ENCODE measurements at regions not wholly inside any gene's neighbourhood (a gene's known extent, or its start where the extent isn't known, plus 50 kb on each side); places are given as distances from the start of the nearest gene placed in this dataset.

- Histone ChIP-seq H3K4me2 (ENCODE audit: insufficient read depth, low read length) (no peak overlapping the region), H3K27me3 (ENCODE audit: control insufficient read depth in 2 of 2, insufficient read depth in 2 of 2, low read length in 2 of 2) (no peaks in the 10 kb centered on the region), H3K4me1 (ENCODE audit: control insufficient read depth, extremely low read depth, insufficient read depth, low read length) (no peaks in the 10 kb centered on the region), H3K79me2 (ENCODE audit: control insufficient read depth, insufficient read depth, low read length) (no peaks in the 10 kb centered on the region), H2AFZ (ENCODE audit: low read depth, low read length) (no peak overlapping the region), H3K9me1 (replicated peaks; ENCODE audit: control insufficient read depth, extremely low read depth, insufficient read depth, low read length) (no peaks in the 10 kb centered on the region), H3K27ac (ENCODE audit: insufficient read depth, low read depth, low read length) (no peak overlapping the region), H4K20me1 (replicated peaks; ENCODE audit: control insufficient read depth, extremely low read depth, insufficient read depth, low read length) (no peaks in the 10 kb centered on the region), H3K9me3 (replicated peaks; ENCODE audit: control insufficient read depth, insufficient read depth, low read length) (no peaks in the 10 kb centered on the region), H3K9ac (replicated peaks; ENCODE audit: extremely low read depth, insufficient read depth, low read length) (no peak overlapping the region), H3K36me3 (ENCODE audit: control insufficient read depth in 2 of 2, extremely low read depth in 1 of 2, insufficient read depth in 2 of 2, low read length in 2 of 2) (no peaks in the 10 kb centered on the region), H3K4me3 (replicated peaks in 1 of 3; ENCODE audit: insufficient read depth in 1 of 3, low read depth in 1 of 3, low read length in 3 of 3) (no peak overlapping the region)
- BruUV-seq (replicated peaks), result no TSS peak
- no peak for FAIRE-seq
- intact Hi-C loops (cut with micrococcal nuclease), result no loop called here
- no peak for DNase-seq (ENCODE audit: low read depth, low spot score)
- ChIA-PET POLR2A (no interaction called here), CTCF (no interaction called here)
- TF ChIP-seq EZH2 (IDR thresholded peaks at IDR 0.05; ENCODE audit: borderline replicate concordance, low read depth, low read length, severe bottlenecking), result no peak
- no peak for TF ChIP-seq POLR2A (IDR thresholded peaks at IDR 0.05; ENCODE audit: low read depth, low read length)
- no peak for TF ChIP-seq CTCF (IDR thresholded peaks at IDR 0.05; ENCODE audit: extremely low read depth in 1 of 2, insufficient read depth in 1 of 2, low read depth in 1 of 2, low read length in 2 of 2)
- no peak for TF ChIP-seq MYC (IDR thresholded peaks at IDR 0.05; ENCODE audit: low read depth, low read length)
- TF ChIP-seq JUN (IDR thresholded peaks at IDR 0.05; ENCODE audit: borderline replicate concordance, insufficient read depth, insufficient read length, low read depth), result no peak
- no peak for TF ChIP-seq FOS (IDR thresholded peaks at IDR 0.05; ENCODE audit: borderline replicate concordance, insufficient read depth, low read length)
- no peak for TF ChIP-seq POLR2AphosphoS5 (IDR thresholded peaks at IDR 0.05; ENCODE audit: insufficient read depth, low read depth, low read length)
- no peak for TF ChIP-seq GATA2 (IDR thresholded peaks at IDR 0.05; ENCODE audit: insufficient read depth, insufficient read length, low read depth, low read length)
- TF ChIP-seq MAX (IDR thresholded peaks at IDR 0.05; ENCODE audit: insufficient read depth, insufficient read length), result no peak
- dilution Hi-C loops (cut with MboI; ENCODE audit: extremely low pct_ligation_motif_present, low sequenced_read_pairs), result no loop called here
These were observed 253.4 kb upstream of the ANKH start for GRCh38 chr5:15124871-15125568.

All from endothelial cell of umbilical vein (primary cell).